GM10248 (cell line): ENCODE measurements at regions not wholly inside any gene's neighbourhood (a gene's known extent, or its start where the extent isn't known, plus 50 kb on each side); places are given as distances from the start of the nearest gene placed in this dataset.

Source experiments
- CTCF ChIA-PET: fragments of 300-600 bp; sonication (Branson Sonifier 250); formaldehyde crosslinking; extraction: SDS; loops from one replicate; lab custom pipeline; 2021; ENCODE audit warnings: antibody characterized with exemption; lab: Yijun Ruan, JAX
- POLR2A ChIA-PET: fragments of 350-650 bp; sonication (Branson Sonifier 250); formaldehyde crosslinking; extraction: SDS; loops from one replicate; lab custom pipeline; 2020; ENCODE audit warnings: antibody characterized with exemption; lab: Yijun Ruan, JAX
- DNase-seq: peaks from one replicate; pipeline ENCODE4 v3.0.0; 2012; ENCODE audit errors: extremely low spot score
- CTCF ChIP-seq: IDR thresholded peaks from 2 replicates; pipeline ENCODE4 v1.5.1; 2012; ENCODE audit warnings: mild to moderate bottlenecking, low read depth; ENCODE audit errors: extremely low read depth, missing control alignments, control extremely low read depth

- CTCF ChIA-PET, result no interaction called here
- POLR2A ChIA-PET, result no interaction called here
- no peak for DNase-seq
- no peak for TF ChIP-seq CTCF
Observed at GRCh38 chr5:12794476-12795332, 890.5 kb upstream of the CTNND2 start.

GRCh38 chr5:12793373-12793772 is 889.1 kb upstream of the CTNND2 start:
- POLR2A ChIA-PET, result no interaction called here
- CTCF ChIA-PET, result no interaction called here
- no peak for DNase-seq
- no peak for TF ChIP-seq CTCF

- TF ChIP-seq CTCF, result no peak
- no peak for DNase-seq
- ChIA-PET CTCF (interaction anchor here (1.4 kb wide), 1 partner anchor 13 kb away, joined by 3 read pairs; no protein-coding TSS in a partner anchor), POLR2A (no interaction called here)
Observed at GRCh38 chr5:12780536-12780935, 876.3 kb upstream of the CTNND2 start.

GRCh38 chr5:12777342-12777741 is 873.1 kb upstream of the CTNND2 start:
- no peak for DNase-seq
- CTCF ChIA-PET, result no interaction called here
- no peak for TF ChIP-seq CTCF
- POLR2A ChIA-PET, result no interaction called here

GRCh38 chr5:12772276-12772675 is 868.0 kb upstream of the CTNND2 start:
- CTCF ChIA-PET, result no interaction called here
- no peak for TF ChIP-seq CTCF
- POLR2A ChIA-PET, result no interaction called here
- DNase-seq, result no peak

GRCh38 chr5:12759377-12759776 is 855.1 kb upstream of the CTNND2 start:
- CTCF ChIA-PET, result no interaction called here

More at GRCh38 chr5:12759377-12759776, 855.1 kb upstream of the CTNND2 start:
- TF ChIP-seq CTCF, result no peak
- POLR2A ChIA-PET, result no interaction called here
- DNase-seq, result no peak
